HEK293 (cell line): ENCODE measurements at regions not wholly inside any gene's neighbourhood (a gene's known extent, or its start where the extent isn't known, plus 50 kb on each side); places are given as distances from the start of the nearest gene placed in this dataset.

Experiments
- CTCF ChIA-PET: fragments of 350-600 bp; formaldehyde crosslinking; extraction: SDS; loops from one replicate; lab custom pipeline; 2021; ENCODE audit warnings: antibody characterized with exemption; lab: Yijun Ruan, JAX
- POLR2A ChIA-PET: fragments of 300-600 bp; formaldehyde crosslinking; extraction: SDS; loops from one replicate; lab custom pipeline; 2020; ENCODE audit warnings: antibody characterized with exemption, inconsistent platforms; lab: Yijun Ruan, JAX
- H3K27ac ChIP-seq: fragments of 200-500 bp; sonication (Bioruptor generic); 2 replicates; pipeline ENCODE4 v1.5.1; 2014; ENCODE audit warnings: low read depth, low read length, control low read depth, inconsistent platforms; ENCODE audit errors: extremely low read depth
- H3K36me3 ChIP-seq, 2 experiments: fragments of 200-500 bp in 1 of 2; sonication (Bioruptor generic) in 1 of 2; 1 replicate in 1 of 2; 2 replicates in 1 of 2; pipeline ENCODE4 v1.5.1; 2014 to 2017; ENCODE audit warnings: inconsistent platforms in 2 of 2, low read length in 2 of 2; ENCODE audit not compliant: control insufficient read depth in 2 of 2, insufficient read depth in 1 of 2
- H3K4me1 ChIP-seq: fragments of 200-500 bp; sonication (Bioruptor generic); 2 replicates; pipeline ENCODE4 v1.5.1; 2014; ENCODE audit warnings: mild to moderate bottlenecking, low read length, inconsistent platforms; ENCODE audit not compliant: control insufficient read depth, insufficient read depth
- H3K4me3 ChIP-seq: 2 replicates; pipeline ENCODE4 v1.5.1; 2011; ENCODE audit warnings: low read depth, mild to moderate bottlenecking, control low read depth, low read length, moderate library complexity
- H3K9me3 ChIP-seq: fragments of 200-500 bp; sonication (Bioruptor generic); 2 replicates; pipeline ENCODE4 v1.5.1; 2014; ENCODE audit warnings: low read depth, low read length, inconsistent platforms; ENCODE audit not compliant: control insufficient read depth, insufficient read depth
- BCL11B ChIP-seq: fragments of 450-650 bp; formaldehyde crosslinking; IDR thresholded peaks from 2 replicates; pipeline ENCODE4 v1.5.1; 2016; ENCODE audit warnings: low read depth, missing biosample characterization, missing genetic modification characterization
- GLI2 ChIP-seq: fragments of 450-650 bp; formaldehyde crosslinking; IDR thresholded peaks from 2 replicates; pipeline ENCODE4; 2017; ENCODE audit warnings: missing biosample characterization, missing genetic modification characterization, low read depth, borderline replicate concordance
- IKZF3 ChIP-seq: fragments of 450-650 bp; IDR thresholded peaks from 2 replicates; pipeline ENCODE4 v1.5.0; 2018; ENCODE audit warnings: missing biosample characterization, mild to moderate bottlenecking, missing genetic modification characterization, moderate library complexity
- KLF10 ChIP-seq: fragments of 450-650 bp; IDR thresholded peaks from 2 replicates; pipeline ENCODE4 v1.5.1; 2018; ENCODE audit warnings: missing biosample characterization, mild to moderate bottlenecking, missing genetic modification characterization
- KLF17 ChIP-seq: fragments of 450-650 bp; formaldehyde crosslinking; IDR thresholded peaks from 2 replicates; pipeline ENCODE4 v1.5.1; 2016; ENCODE audit warnings: missing biosample characterization, missing genetic modification characterization
- SCRT1 ChIP-seq: fragments of 450-650 bp; formaldehyde crosslinking; IDR thresholded peaks from 2 replicates; pipeline ENCODE4 v1.5.1; 2016; ENCODE audit warnings: missing biosample characterization, missing genetic modification characterization, borderline replicate concordance
- SP7 ChIP-seq: fragments of 450-650 bp; formaldehyde crosslinking; IDR thresholded peaks from 2 replicates; pipeline ENCODE4 v1.5.1; 2016; ENCODE audit warnings: missing biosample characterization, missing genetic modification characterization
- TCF7L2 ChIP-seq: IDR thresholded peaks from 2 replicates; pipeline ENCODE4 v1.6.1; 2011; ENCODE audit warnings: low read depth, mild to moderate bottlenecking, inconsistent platforms, low read length, moderate library complexity, borderline replicate concordance
- TRIM28 ChIP-seq: IDR thresholded peaks from 2 replicates; pipeline ENCODE4 v1.6.1; 2011; ENCODE audit warnings: low read length, control low read depth, borderline replicate concordance
- ZBTB17 ChIP-seq: fragments of 450-650 bp; formaldehyde crosslinking; IDR thresholded peaks from 2 replicates; pipeline ENCODE4 v1.5.1; 2016; ENCODE audit warnings: missing biosample characterization, missing genetic modification characterization
- ZBTB48 ChIP-seq: fragments of 450-650 bp; formaldehyde crosslinking; IDR thresholded peaks from 2 replicates; pipeline ENCODE4 v1.5.1; 2016; ENCODE audit warnings: missing biosample characterization, missing genetic modification characterization
- ZNF10 ChIP-seq: fragments of 450-650 bp; formaldehyde crosslinking; IDR thresholded peaks from 2 replicates; pipeline ENCODE4 v1.5.1; 2017; ENCODE audit warnings: missing biosample characterization, missing genetic modification characterization
- ZNF155 ChIP-seq: fragments of 450-650 bp; formaldehyde crosslinking; IDR thresholded peaks from 2 replicates; pipeline ENCODE4 v1.5.1; 2016; ENCODE audit warnings: missing biosample characterization, missing genetic modification characterization
- ZNF19 ChIP-seq: fragments of 450-650 bp; formaldehyde crosslinking; IDR thresholded peaks from 2 replicates; pipeline ENCODE4; 2016; ENCODE audit warnings: missing biosample characterization, missing genetic modification characterization, low read depth
- ZNF248 ChIP-seq: fragments of 450-650 bp; formaldehyde crosslinking; IDR thresholded peaks from 2 replicates; pipeline ENCODE4 v1.5.1; 2017; ENCODE audit warnings: missing biosample characterization, missing genetic modification characterization
- ZNF292 ChIP-seq: fragments of 450-650 bp; formaldehyde crosslinking; IDR thresholded peaks from 2 replicates; pipeline ENCODE4 v1.5.1; 2016; ENCODE audit warnings: low read depth, missing biosample characterization, missing genetic modification characterization, borderline replicate concordance
- ZNF404 ChIP-seq: fragments of 450-650 bp; formaldehyde crosslinking; IDR thresholded peaks from 2 replicates; pipeline ENCODE4 v1.5.1; 2017; ENCODE audit warnings: missing biosample characterization, missing genetic modification characterization
- ZNF510 ChIP-seq: fragments of 450-650 bp; formaldehyde crosslinking; IDR thresholded peaks from 2 replicates; pipeline ENCODE4 v1.5.1; 2018; ENCODE audit warnings: mild to moderate bottlenecking, missing genetic modification characterization, missing biosample characterization; ENCODE audit not compliant: insufficient replicate concordance
- ZNF529 ChIP-seq: fragments of 450-650 bp; formaldehyde crosslinking; IDR thresholded peaks from 2 replicates; pipeline ENCODE4 v1.5.1; 2017; ENCODE audit warnings: missing genetic modification characterization, missing biosample characterization; ENCODE audit not compliant: insufficient replicate concordance
- ZNF558 ChIP-seq: fragments of 450-650 bp; formaldehyde crosslinking; IDR thresholded peaks from 2 replicates; pipeline ENCODE4 v1.5.1; 2016; ENCODE audit warnings: missing biosample characterization, missing genetic modification characterization
- ZNF585B ChIP-seq: fragments of 450-650 bp; formaldehyde crosslinking; IDR thresholded peaks from 2 replicates; pipeline ENCODE4 v1.5.1; 2016; ENCODE audit warnings: missing biosample characterization, missing genetic modification characterization
- ZNF701 ChIP-seq: fragments of 450-650 bp; formaldehyde crosslinking; IDR thresholded peaks from 2 replicates; pipeline ENCODE4 v1.5.1; 2016; ENCODE audit warnings: missing biosample characterization, missing genetic modification characterization
- ZNF704 ChIP-seq: fragments of 450-650 bp; formaldehyde crosslinking; IDR thresholded peaks from 2 replicates; pipeline ENCODE4 v1.5.1; 2016; ENCODE audit warnings: missing biosample characterization, missing genetic modification characterization
- ZNF830 ChIP-seq: fragments of 450-650 bp; IDR thresholded peaks from 2 replicates; pipeline ENCODE4 v1.5.0; 2018; ENCODE audit warnings: missing biosample characterization, missing genetic modification characterization, low read depth, mild to moderate bottlenecking, moderate library complexity
- ZSCAN16 ChIP-seq: fragments of 450-650 bp; formaldehyde crosslinking; IDR thresholded peaks from 2 replicates; pipeline ENCODE4 v1.5.1; 2016; ENCODE audit warnings: missing biosample characterization, missing genetic modification characterization
- ZSCAN30 ChIP-seq: fragments of 450-650 bp; IDR thresholded peaks from 2 replicates; pipeline ENCODE4 v1.5.1; 2018; ENCODE audit warnings: missing biosample characterization, mild to moderate bottlenecking, missing genetic modification characterization, moderate library complexity
- TF ChIP-seq, protein P1 (sequence below): fragments of 450-650 bp; formaldehyde crosslinking; IDR thresholded peaks from 2 replicates; pipeline ENCODE4 v1.5.1; 2016; ENCODE audit warnings: missing biosample characterization, missing genetic modification characterization
- TF ChIP-seq, protein P2 (sequence below): fragments of 450-650 bp; formaldehyde crosslinking; IDR thresholded peaks from 2 replicates; pipeline ENCODE4 v1.5.1; 2017; ENCODE audit warnings: missing biosample characterization, missing genetic modification characterization
- TF ChIP-seq, protein P3 (sequence below): sonication (generic); formaldehyde crosslinking; IDR thresholded peaks from 2 replicates; pipeline ENCODE4 v1.8.1; 2022; ENCODE audit warnings: mild to moderate bottlenecking, moderate library complexity, missing genetic modification reagents

DNA sequence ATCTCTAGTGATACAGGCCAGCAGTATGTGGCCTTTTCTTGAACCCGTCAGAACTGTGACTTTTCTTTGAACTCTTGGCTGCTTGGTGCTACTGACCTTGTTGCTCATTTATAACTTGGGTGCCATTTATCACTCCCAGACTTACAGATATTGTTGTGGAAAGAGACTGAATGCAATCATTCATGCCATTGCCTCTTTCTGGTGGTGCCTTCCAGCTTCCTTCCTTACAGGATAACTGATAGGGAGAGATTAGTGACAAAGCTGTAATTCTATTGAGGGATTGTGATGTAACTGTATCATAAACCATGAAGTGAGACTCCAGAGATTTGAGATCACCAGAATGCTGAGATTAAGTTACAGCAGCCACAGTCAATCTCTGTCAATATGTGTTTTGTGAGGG is 256.5 kb downstream of the USP25 start (continued):
- TF ChIP-seq, protein P1, sequence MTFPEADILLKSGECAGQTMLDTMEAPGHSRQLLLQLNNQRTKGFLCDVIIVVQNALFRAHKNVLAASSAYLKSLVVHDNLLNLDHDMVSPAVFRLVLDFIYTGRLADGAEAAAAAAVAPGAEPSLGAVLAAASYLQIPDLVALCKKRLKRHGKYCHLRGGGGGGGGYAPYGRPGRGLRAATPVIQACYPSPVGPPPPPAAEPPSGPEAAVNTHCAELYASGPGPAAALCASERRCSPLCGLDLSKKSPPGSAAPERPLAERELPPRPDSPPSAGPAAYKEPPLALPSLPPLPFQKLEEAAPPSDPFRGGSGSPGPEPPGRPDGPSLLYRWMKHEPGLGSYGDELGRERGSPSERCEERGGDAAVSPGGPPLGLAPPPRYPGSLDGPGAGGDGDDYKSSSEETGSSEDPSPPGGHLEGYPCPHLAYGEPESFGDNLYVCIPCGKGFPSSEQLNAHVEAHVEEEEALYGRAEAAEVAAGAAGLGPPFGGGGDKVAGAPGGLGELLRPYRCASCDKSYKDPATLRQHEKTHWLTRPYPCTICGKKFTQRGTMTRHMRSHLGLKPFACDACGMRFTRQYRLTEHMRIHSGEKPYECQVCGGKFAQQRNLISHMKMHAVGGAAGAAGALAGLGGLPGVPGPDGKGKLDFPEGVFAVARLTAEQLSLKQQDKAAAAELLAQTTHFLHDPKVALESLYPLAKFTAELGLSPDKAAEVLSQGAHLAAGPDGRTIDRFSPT (tag by site-specific recombination), result peak; percentile 68
- TF ChIP-seq ZNF830 (tag by site-specific recombination) (no peak), ZBTB48 (tag by site-specific recombination) (no peak), ZSCAN16 (tag by site-specific recombination) (no peak), ZNF248 (tag by site-specific recombination) (no peak), ZNF10 (0 out of 2 replicates have a peak, but pooled peaks have one; percentile 59), ZNF19 (tag by site-specific recombination) (no peak), TCF7L2 (peak; percentile 88), KLF10 (tag by site-specific recombination) (no peak), ZNF558 (tag by site-specific recombination) (no peak), ZNF585B (tag by site-specific recombination) (no peak), TRIM28 (peak; percentile 96), ZNF404 (tag by site-specific recombination) (no peak), SCRT1 (peak; percentile 17; the same call in 1 of the 2 replicates), IKZF3 (tag by site-specific recombination) (peak; percentile 62; the same call in 1 of the 2 replicates), ZNF704 (tag by site-specific recombination) (no peak), ZSCAN30 (tag by site-specific recombination) (no peak), BCL11B (tag by site-specific recombination) (no peak), GLI2 (no peak)

DNA sequence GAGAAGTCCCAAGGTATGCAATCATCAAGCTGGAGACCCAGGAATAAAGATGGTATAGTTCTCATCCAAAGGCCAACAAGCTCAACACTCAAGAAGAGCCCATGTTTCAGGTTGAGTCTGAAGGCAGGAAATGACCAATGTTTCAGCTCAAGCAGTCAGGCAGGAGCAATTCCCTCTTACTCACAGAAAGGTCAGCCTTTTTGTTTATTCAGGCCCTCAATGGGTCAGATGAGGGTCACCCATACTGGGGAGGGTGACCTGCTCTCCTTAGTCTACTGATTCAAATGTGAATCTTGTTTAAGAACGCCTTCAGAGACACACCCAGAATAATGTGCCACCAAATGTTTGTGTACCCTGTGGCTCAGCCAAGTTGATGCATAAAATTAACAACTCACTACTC is 262.4 kb downstream of the USP25 start:
- ChIA-PET CTCF (interaction anchor here (0.9 to 2.9 kb wide), 2 partner anchors 11 to 98 kb away, joined by 3 to 10 read pairs; no protein-coding TSS in a partner anchor), POLR2A (no interaction called here)
- Histone ChIP-seq H3K9me3 (no peaks in the 10 kb centered on the region), H3K4me1 (peaks cover 5% of the 10 kb centered on the region; the same call in 1 of the 2 replicates), H3K36me3 (no peaks in the 10 kb centered on the region), H3K4me3 (no peak overlapping the region), H3K27ac (no peak overlapping the region)
- TF ChIP-seq ZNF510 (tag by site-specific recombination) (no peak), KLF17 (tag by site-specific recombination) (no peak), ZBTB17 (tag by site-specific recombination) (no peak), ZNF701 (tag by site-specific recombination) (no peak), ZNF529 (tag by site-specific recombination) (no peak), ZNF155 (tag by site-specific recombination) (no peak), ZNF292 (tag by site-specific recombination) (no peak), SP7 (tag by site-specific recombination) (no peak)
- TF ChIP-seq, protein P2, sequence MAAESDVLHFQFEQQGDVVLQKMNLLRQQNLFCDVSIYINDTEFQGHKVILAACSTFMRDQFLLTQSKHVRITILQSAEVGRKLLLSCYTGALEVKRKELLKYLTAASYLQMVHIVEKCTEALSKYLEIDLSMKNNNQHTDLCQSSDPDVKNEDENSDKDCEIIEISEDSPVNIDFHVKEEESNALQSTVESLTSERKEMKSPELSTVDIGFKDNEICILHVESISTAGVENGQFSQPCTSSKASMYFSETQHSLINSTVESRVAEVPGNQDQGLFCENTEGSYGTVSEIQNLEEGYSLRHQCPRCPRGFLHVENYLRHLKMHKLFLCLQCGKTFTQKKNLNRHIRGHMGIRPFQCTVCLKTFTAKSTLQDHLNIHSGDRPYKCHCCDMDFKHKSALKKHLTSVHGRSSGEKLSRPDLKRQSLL (tag by site-specific recombination), result no peak
- TF ChIP-seq, protein P3, sequence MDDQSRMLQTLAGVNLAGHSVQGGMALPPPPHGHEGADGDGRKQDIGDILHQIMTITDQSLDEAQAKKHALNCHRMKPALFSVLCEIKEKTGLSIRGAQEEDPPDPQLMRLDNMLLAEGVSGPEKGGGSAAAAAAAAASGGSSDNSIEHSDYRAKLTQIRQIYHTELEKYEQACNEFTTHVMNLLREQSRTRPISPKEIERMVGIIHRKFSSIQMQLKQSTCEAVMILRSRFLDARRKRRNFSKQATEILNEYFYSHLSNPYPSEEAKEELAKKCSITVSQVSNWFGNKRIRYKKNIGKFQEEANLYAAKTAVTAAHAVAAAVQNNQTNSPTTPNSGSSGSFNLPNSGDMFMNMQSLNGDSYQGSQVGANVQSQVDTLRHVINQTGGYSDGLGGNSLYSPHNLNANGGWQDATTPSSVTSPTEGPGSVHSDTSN (CRISPR knock-in tag), result no peak
